ENCODE measurements at regions not wholly inside any gene's neighbourhood (a gene's known extent, or its start where the extent isn't known, plus 50 kb on each side); places are given as distances from the start of the nearest gene placed in this dataset.

- no peak for TF ChIP-seq CTCF (IDR thresholded peaks at IDR 0.05; ENCODE audit: unreplicated experiment)
- BruUV-seq (replicated peaks): no TSS peak
- peaks cover 6% of the 10 kb centered on the region for H3K9me3 Mint-ChIP-seq (ENCODE audit: low read depth, unreplicated experiment)
- no peak overlapping the region for H3K27ac Mint-ChIP-seq (ENCODE audit: unreplicated experiment)
- H3K36me3 Mint-ChIP-seq (ENCODE audit: insufficient read depth, unreplicated experiment): no peaks in the 10 kb centered on the region
- no peak for DNase-seq
- peaks cover 13% of the 10 kb centered on the region for H3K27me3 Mint-ChIP-seq (ENCODE audit: unreplicated experiment)
- CTCF ChIA-PET: no interaction called here
- intact Hi-C loops (cut with micrococcal nuclease; ENCODE audit: unreplicated experiment): no loop called here
- no peak overlapping the region for H3K4me3 Mint-ChIP-seq (ENCODE audit: low read depth, unreplicated experiment)
- H3K4me1 Mint-ChIP-seq (ENCODE audit: low read depth, unreplicated experiment): peaks cover 14% of the 10 kb centered on the region
Observed at GRCh38 chr6:163943607-163944385, 529.3 kb downstream of the QKI start.

GRCh38 chr6:163942790-163943189 lies 528.3 kb downstream of the QKI start:
- no peak overlapping the region for H3K4me3 Mint-ChIP-seq (ENCODE audit: low read depth, unreplicated experiment)
- no peak for TF ChIP-seq CTCF (IDR thresholded peaks at IDR 0.05; ENCODE audit: unreplicated experiment)
- H3K4me1 Mint-ChIP-seq (ENCODE audit: low read depth, unreplicated experiment): peaks cover 14% of the 10 kb centered on the region
- H3K27me3 Mint-ChIP-seq (ENCODE audit: unreplicated experiment): peaks cover 13% of the 10 kb centered on the region
- no peak overlapping the region for H3K27ac Mint-ChIP-seq (ENCODE audit: unreplicated experiment)
- CTCF ChIA-PET: interaction anchor here (0.7 kb wide), 2 partner anchors 156 to 250 kb away, joined by 3 read pairs; no protein-coding TSS in a partner anchor
- no peak for DNase-seq
- intact Hi-C loops (cut with micrococcal nuclease; ENCODE audit: unreplicated experiment): no loop called here
- peaks cover 6% of the 10 kb centered on the region for H3K9me3 Mint-ChIP-seq (ENCODE audit: low read depth, unreplicated experiment)
- BruUV-seq (replicated peaks): no TSS peak
- no peaks in the 10 kb centered on the region for H3K36me3 Mint-ChIP-seq (ENCODE audit: insufficient read depth, unreplicated experiment)

- intact Hi-C loops (cut with micrococcal nuclease; ENCODE audit: unreplicated experiment): no loop called here
- peaks cover 6% of the 10 kb centered on the region for H3K9me3 Mint-ChIP-seq (ENCODE audit: low read depth, unreplicated experiment)
- no TSS peak for BruUV-seq (replicated peaks)
- no peak for DNase-seq
- TF ChIP-seq CTCF (IDR thresholded peaks at IDR 0.05; ENCODE audit: unreplicated experiment): no peak
- no peak overlapping the region for H3K27ac Mint-ChIP-seq (ENCODE audit: unreplicated experiment)
- peaks cover 13% of the 10 kb centered on the region for H3K4me1 Mint-ChIP-seq (ENCODE audit: low read depth, unreplicated experiment)
- no peaks in the 10 kb centered on the region for H3K36me3 Mint-ChIP-seq (ENCODE audit: insufficient read depth, unreplicated experiment)
- CTCF ChIA-PET: no interaction called here
- peaks cover 13% of the 10 kb centered on the region for H3K27me3 Mint-ChIP-seq (ENCODE audit: unreplicated experiment)
- H3K4me3 Mint-ChIP-seq (ENCODE audit: low read depth, unreplicated experiment): no peak overlapping the region
Observed at GRCh38 chr6:163941624-163941976, 527.1 kb downstream of the QKI start.

GRCh38 chr6:163940705-163941623 lies 526.4 kb downstream of the QKI start:
- H3K27me3 Mint-ChIP-seq (ENCODE audit: unreplicated experiment): peaks cover 13% of the 10 kb centered on the region
- no TSS peak for BruUV-seq (replicated peaks)
- H3K9me3 Mint-ChIP-seq (ENCODE audit: low read depth, unreplicated experiment): peaks cover 6% of the 10 kb centered on the region
- no peak for DNase-seq
- no peak for TF ChIP-seq CTCF (IDR thresholded peaks at IDR 0.05; ENCODE audit: unreplicated experiment)
- H3K4me3 Mint-ChIP-seq (ENCODE audit: low read depth, unreplicated experiment): no peak overlapping the region
- intact Hi-C loops (cut with micrococcal nuclease; ENCODE audit: unreplicated experiment): no loop called here
- peaks cover 7% of the 10 kb centered on the region for H3K4me1 Mint-ChIP-seq (ENCODE audit: low read depth, unreplicated experiment)
- CTCF ChIA-PET: no interaction called here
- H3K36me3 Mint-ChIP-seq (ENCODE audit: insufficient read depth, unreplicated experiment): no peaks in the 10 kb centered on the region
- no peak overlapping the region for H3K27ac Mint-ChIP-seq (ENCODE audit: unreplicated experiment)
